Kidney glomerular epithelial cell (primary cell): ENCODE measurements at regions not wholly inside any gene's neighbourhood (a gene's known extent, or its start where the extent isn't known, plus 50 kb on each side); places are given as distances from the start of the nearest gene placed in this dataset.
"Not testable (repeated sequence)": the region's sequence is repeated elsewhere in the genome, so short reads cannot be mapped to it uniquely, and the experiment has no call there.

Experiments
- DNase-seq: peaks from one replicate; lab custom pipeline; 2025; lab: John Stamatoyannopoulos, UW

- DNase-seq: no peak
Observed at GRCh38 chr1:168490306-168490705, 53.5 kb downstream of the XCL2 start.

DNA sequence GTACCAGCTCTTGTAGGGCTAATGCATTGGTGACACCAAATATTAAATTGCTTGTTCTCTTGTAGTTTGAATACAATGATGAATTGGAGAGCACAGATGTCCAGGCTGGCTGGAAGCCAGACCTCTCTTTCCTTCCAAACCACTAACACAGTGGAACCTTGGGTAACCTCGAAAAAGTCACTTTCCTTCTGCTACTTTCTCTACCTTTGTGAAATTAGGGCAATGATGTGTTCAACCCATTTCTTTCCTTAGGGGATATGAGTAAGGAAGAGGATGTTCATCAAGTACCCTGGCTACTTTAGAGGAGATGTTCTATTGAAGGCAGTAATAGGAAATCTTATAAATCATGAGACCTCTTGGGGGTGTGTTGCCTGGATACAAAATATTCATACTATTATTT lies 55.7 kb downstream of the XCL2 start:
- no peak for DNase-seq

- DNase-seq: not testable (repeated sequence)
Observed at GRCh38 chr1:168486820-168487219, 57.0 kb downstream of the XCL2 start.

GRCh38 chr1:168485048-168485447 lies 58.7 kb downstream of the XCL2 start:
- no peak for DNase-seq

DNA sequence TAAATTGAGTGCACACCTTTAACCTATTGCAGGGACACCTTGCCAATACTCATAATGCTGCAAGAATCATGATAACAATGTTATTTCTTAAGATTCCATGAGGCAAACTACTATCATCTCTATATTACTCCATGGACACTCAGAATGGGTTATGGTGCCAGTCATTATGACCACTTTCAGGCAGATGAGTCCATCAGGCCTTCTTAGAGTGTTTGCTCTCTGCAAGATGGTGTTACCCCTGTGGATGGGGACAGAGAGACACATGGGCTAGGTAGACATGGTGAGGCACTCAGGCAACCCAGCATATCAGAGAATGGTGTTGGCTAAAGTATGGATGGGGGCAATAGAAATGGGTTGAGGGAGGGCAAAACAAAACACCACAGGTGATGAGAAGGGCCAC lies 59.7 kb downstream of the XCL2 start:
- no peak for DNase-seq

DNA sequence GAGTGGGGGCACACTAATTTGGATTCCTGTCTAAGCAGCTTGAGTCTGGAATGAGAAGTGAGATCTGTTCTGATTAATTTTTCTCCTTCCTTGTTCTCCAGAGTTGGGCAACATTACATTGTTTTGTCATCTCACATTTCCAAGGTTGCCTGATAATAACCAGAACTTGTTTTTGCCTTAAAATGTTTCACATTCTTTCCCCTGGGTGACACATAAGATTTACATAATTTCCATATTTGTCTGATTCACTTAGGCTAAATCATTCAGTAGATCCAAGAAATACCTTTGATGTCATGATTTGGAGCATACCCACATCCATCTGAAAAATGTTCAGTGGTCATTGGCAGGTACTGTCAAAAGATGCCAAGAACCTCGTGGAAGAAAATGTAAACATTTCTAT lies 60.3 kb downstream of the XCL2 start:
- peak; percentile 46 for DNase-seq

DNA sequence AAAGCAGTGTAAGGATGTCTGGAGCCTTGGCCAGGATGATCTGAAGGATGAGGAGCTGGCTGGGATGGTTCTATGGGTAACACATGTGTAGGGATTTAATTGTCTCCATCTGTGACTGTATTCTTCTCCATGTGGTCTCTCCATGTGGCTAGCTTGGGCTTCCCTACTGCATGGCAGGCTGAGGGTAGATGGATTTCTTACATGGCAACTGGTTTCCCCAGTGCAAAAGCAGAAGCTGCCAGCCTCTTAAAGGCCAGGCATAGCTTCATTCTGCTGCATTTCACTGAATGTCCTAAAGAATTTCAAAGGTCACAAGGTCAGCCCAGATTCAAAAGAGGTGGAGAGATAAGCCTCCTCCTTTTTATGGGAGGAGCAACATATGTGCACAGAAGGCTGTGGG lies 61.7 kb downstream of the XCL2 start:
- no peak for DNase-seq

DNA sequence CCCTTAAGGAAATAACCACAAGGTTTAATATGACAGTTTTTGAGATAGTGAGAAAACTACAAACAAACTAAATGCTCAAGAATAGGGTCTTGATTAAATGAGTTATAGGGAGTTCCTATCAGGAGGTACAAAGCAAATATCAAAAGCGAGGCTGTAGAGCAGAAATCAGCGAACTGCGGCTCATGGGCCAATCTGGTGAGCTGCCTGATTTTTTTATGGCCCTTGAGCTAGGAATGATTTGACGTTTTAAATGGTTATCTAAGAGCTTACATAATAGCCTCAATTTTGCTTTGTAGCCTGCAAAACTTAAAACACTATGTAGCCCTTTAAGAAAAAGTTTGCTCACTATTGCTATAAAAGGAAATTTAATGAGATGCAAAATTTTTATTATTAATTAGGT lies 62.2 kb downstream of the XCL2 start:
- no peak for DNase-seq

DNA sequence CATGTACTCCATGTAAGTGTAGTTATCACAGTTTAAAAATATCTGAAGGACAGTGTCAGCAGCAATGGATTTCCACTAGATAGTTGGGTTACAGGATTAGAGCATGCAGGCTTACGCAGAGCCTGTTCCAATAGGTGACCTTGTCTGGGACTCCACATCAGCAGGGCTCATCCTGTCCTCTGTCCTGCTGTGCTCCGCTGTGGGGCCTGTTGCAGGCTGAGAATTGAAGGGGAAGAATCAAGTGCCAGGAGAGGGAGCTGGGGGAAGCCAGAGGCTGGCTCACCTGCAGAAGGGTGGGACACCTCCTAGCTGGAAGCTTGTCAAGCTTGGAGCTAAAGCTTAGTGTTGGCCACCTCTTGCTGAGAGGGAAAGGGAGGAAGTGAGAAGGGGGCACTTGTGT lies 62.8 kb downstream of the XCL2 start:
- no peak for DNase-seq

GRCh38 chr1:168477792-168478191 lies 66.0 kb downstream of the XCL2 start:
- no peak for DNase-seq

DNA sequence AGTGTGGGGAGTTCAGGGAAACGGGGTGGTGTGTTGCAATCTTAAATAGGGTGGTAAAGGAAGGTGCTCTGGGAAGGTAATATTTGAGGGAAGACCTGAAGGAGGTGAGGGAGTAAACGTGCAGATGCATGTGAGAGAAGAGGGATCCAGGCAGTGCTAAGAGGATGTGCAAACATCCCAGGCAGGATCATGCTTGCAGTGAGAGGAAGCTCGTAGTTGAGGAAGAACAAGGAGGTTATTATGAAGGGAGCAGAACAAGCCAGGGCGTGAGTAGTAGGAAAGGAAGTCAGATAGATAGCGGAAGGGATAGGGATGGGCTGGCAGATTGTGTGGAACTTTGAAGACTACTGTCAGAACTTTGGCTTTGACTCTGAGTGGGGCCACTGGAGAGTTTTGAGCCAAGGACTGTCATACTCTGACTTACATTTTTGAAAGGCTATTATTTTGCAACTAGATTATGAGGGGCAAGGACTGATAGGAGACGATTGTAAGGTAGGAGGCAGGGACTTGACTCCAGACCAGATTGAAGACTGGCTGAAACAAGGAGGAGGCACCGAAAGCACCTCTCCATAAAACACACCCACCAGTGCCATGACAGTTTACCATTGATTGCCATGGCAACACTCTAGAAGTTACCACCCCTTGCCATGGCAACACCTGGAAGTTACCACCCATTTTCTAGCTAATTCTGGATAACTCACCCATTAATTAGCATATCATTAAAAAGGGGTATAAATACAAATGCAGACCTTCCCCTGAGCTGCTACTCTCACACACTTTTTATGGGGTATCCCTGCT lies 67.0 kb downstream of the XCL2 start:
- no peak for DNase-seq

GRCh38 chr1:168474322-168474721 lies 69.5 kb downstream of the XCL2 start:
- DNase-seq: no peak

DNA sequence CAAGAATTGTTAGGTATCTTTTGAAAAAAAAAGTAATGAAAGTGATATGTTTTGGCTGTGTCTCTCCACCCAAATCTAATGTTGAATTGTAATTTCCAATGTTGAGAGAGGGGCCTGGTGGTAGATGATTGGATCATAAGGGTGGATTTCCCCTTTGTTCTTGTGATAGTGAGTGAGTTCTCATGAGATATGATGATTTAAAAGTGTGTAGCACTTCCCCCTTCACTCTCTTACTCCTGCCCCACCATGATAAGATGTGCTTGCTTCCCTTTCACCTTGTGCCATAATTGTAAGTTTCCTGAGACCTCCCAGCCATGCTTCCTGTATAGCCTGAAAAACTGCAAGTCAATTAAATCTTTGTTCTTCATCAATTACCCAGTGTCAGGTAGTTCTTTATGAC lies 70.7 kb downstream of the XCL2 start:
- no peak for DNase-seq

DNA sequence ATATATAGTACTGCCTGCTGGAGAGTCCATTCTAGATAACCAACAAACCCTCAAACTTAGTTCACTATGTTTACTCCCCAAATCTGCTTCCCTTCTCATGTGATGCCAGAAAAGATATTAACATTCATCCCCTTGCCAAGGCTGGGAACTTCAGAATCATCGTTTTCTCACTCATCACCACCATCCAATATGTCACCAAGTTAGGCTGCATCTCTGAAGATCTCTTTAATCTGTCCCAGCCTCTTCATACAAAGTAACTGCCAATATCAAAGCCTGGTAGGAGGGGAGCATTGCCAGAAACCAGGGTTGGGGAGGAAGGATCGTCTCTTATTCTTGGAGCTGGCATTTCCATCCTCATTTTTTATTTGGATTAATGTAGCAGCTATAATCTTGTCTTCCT lies 71.6 kb downstream of the XCL2 start:
- DNase-seq: no peak

GRCh38 chr1:168470901-168471431 lies 72.8 kb downstream of the XCL2 start:
- DNase-seq: peak; percentile 95

GRCh38 chr1:168469690-168470089 lies 74.1 kb downstream of the XCL2 start:
- no peak for DNase-seq

GRCh38 chr1:168468822-168469221 lies 75.0 kb downstream of the XCL2 start:
- DNase-seq: no peak

- DNase-seq: peak; percentile 38
Observed at GRCh38 chr1:168468042-168468809, 75.6 kb downstream of the XCL2 start.

DNA sequence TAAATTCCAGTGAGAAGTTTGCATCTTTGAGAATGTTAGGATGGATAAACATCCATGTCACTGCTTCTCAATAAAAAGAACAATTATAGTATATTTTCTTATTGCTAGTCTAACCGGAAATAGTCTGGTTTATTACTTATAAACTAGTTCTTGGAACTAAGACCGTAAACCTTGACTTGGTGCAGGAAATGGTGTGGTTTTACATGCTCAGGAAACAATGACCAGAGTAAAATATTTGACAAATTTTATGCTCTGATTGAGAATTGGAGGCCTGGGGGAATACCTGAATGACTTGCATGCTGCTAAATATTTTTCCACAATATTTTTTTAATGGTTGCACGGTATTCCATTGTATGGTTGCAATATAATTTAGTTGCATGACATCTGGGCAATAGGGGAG lies 76.3 kb downstream of the XCL2 start:
- DNase-seq: no peak

GRCh38 chr1:168466714-168467131 lies 77.1 kb downstream of the XCL2 start:
- DNase-seq: no peak

DNA sequence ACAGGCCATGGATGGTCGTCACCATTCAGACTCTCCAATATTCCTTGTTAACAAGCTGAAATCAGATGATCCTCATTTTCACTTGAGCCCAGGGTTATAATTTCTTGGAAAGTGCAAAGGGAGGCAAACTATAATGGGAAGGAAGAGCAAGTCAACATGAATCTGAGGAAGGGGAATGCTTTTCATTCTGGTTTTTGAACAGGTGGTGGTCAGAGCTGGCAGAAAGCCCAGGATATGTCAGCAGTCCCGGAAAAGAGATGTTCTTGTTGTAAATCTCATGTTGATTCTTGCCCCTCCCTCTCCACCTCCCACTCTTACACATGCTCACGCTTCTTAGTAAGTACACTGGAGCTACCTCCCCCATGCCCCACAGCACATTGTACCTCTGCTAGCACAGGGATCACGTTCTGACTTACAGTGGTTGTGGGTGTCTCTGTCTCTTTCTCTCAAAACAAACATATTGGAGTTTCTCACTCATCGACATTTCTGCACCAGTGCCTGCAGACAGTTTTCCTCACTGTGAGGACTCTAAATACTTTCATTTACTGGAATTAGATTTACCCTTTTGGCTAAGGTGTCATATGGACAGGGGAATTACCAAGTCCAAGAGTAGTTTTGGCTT lies 77.6 kb downstream of the XCL2 start:
- peak; percentile 83 for DNase-seq

DNA sequence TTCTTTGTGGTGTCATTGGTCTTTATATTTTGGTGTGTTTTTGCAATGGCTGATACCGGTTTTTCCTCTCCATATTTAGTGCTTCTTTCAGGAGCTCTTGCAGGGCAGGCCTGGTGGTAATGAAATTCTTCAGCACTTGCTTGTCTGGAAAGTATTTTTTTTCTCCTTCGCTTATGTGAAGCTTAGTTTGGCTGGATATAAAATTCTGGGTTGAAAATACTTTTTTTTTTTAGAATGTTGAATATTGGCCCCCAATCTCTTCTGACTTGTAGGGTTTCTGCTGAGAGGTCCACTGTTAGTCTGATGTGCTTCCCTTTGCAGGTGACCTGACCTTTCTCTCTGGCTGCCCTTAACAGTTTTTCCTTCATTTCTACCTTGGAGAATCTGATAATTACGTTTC lies 82.7 kb downstream of the XCL2 start:
- not testable (repeated sequence) for DNase-seq

GRCh38 chr1:168457296-168457695 lies 86.5 kb downstream of the XCL2 start:
- not testable (repeated sequence) for DNase-seq
